ENCODE measurements at regions not wholly inside any gene's neighbourhood (a gene's known extent, or its start where the extent isn't known, plus 50 kb on each side); places are given as distances from the start of the nearest gene placed in this dataset.
"Not testable (repeated sequence)": the region's sequence is repeated elsewhere in the genome, so short reads cannot be mapped to it uniquely, and the experiment has no call there.

DNA sequence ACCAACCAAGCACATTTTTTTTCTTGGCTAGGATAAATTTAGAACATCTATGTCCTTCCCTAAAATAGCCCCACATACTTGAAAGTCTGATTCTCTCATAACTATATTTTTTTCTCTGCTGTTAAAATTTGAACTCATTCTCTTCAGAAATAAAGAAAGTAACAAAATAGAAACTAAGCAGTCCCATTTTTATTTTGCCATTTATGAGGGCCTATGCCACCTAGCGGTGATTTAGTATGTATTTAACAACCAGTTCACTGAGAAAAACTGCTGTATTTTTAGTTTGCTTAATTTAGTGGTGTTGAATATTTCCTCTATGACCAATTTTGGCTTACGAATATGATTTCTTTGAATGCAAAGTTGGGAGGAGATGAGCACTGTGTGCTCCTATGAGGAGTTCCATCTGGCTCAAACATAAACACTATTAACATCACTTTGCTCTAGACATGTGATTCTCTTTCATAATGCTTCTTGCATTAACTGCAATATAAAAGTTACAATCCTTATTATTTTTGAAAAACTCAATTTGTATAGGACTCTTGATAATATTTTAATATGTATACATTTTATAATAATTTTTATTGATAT is 116.6 kb downstream of the SYT15B start:
- peak in 1 of 4 donors; percentile 13 for DNase-seq (ENCODE audit: low read depth in 4 of 4, low spot score in 2 of 4)

DNA sequence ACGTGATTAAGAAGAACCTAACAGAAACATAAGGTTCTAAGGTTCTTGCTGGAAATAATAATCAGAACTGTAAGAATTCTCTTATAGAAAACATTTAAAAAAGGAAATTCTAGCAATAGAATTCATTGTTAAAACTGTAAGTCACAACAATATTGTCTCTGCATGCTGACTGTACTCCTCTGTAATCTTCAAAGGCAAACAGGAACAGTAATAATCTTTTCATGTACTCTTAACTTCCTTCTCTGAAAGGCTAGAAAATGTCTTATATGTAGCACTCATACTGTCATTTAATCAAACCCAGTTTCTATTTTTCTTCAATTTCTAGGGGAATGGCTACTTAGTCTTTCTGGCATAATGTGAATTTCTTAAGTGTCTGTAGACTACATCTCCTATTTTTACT is 103.5 kb upstream of the AGAP9 start:
- not testable (repeated sequence) for DNase-seq (ENCODE audit: low read depth in 4 of 4, low spot score in 2 of 4)

DNA sequence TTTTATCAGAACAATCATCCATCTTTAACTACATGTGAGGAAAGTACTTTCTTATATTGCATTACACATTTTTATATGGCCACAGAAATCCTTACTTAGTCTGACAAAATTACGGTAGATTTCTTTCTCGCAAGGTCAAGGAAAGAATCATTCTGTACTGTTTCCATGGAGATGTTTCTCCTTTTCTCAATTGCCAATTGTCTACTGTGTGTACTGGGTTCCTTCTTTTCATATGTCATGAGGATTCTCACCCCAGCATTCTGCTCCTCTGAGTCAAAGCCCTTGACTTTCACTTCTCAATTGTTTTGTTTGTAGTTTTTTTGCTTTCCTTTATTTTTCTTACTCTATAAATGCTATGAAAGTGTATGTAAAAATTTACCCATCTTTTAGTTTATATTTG is 99.3 kb upstream of the AGAP9 start:
- not testable (repeated sequence) for DNase-seq (ENCODE audit: low read depth in 4 of 4, low spot score in 2 of 4)

DNA sequence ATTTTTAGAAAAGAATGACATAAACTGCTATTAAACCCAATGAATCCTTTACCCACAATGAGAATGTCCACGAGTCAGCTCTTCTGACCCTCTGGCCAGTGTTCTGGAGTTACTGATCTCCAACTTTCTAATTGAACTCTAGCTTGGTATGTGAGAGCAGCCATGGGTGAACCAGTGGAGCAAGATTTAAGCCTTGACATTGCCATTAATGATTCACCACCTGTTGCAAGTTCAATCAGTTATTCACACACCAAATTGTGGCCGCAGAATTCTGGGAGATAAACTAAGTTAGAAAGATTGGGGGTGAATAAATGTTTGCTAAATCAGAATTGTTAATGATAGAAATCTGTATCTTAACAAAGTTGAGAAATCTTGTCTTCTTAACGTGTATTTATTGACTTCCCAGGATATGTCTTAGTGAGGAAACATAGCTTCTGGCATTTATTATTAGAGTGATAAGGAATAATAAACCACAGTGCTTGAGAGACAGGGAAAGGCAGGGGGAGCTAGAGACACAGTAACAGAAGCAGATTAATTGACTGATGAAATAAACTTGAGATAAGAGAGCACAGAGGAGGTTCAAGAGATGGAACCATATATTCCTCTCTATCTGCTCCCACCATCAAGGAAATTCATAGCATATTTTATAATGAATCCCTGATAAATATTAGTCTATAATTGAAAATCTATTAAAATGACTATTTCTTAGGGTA is 96.0 kb upstream of the AGAP9 start:
- peak in 3 of 4 donors; percentile 0 to 6 (median 3) for DNase-seq (ENCODE audit: low read depth in 4 of 4, low spot score in 2 of 4)

DNA sequence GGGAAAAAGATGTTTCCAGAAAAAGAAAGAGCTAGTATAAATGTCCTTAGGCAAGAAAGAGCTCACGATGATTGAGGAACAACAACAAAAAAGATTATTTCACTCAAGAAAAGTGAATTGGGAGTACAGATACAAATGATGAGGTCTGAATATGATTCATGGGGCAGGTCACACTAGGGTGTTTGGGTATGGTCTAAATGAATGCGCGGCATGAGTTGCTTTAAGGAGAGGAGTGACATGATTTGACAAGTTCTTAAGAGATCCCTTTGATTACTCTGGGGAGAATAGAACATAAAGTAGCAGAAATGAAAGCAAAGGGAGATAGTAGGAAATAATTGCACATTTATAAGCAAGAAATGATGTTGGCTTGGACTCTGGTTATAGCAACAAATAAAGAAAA is 85.9 kb upstream of the AGAP9 start:
- not testable (repeated sequence) for DNase-seq (ENCODE audit: low read depth in 4 of 4, low spot score in 2 of 4)

DNA sequence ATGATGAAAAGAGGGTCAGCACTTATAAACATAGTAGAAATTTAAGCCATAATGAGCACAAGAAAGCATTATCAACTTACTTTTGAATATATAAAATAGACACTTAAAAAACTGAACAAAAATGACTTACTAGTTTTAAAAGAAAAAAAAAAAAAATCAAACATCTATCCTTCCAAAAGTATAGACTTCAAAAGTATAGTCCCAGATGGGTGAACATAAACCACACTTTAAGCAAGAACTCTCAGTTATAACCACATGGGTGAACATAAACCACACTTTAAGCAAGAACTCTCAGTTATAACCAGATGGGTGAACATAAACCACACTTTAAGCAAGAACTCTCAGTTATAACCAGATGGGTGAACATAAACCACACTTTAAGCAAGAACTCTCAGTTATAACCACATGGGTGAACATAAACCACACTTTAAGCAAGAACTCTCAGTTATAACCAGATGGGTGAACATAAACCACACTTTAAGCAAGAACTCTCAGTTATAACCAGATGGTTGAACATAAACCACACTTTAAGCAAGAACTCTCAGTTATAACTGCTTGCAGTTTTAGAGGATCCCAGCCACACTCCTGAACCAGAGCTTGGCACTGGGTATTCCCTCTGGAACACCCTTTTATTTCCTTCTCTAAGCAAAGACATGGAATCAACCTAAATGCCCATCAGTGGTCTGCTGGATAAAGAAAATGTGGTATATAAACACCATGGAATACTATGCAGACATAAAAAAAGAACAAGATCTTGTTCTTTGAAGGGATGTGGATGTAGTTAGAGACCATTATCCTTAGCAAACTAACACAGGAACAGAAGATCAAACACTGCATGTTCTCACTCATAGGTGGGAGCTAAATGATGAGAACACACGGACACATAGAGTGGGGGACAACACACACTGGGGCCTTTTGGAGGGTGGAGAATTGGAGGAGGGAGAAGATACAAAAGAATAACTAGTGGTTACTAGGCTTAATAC is 82.6 kb upstream of the AGAP9 start:
- DNase-seq (ENCODE audit: low read depth in 4 of 4, low spot score in 2 of 4), result not testable (repeated sequence)

DNA sequence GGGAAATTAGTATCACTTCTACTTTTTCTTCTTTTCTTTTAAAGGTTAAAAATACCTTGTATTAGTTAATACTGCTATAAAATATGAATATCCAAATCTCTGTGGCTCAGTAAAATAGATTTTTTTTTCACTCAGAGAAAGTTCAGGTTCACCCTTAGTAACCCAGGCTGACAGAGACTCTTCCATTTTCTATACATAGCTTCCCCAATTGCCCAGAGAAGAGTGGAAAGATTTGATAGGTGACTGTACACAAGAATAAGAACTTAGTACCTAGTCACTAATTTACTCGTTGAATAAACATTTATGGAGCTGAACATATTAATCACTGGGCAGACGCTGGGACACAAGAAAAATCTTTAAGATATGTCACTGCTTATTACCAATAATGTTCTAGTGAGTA is 77.2 kb upstream of the AGAP9 start:
- DNase-seq (ENCODE audit: low read depth in 4 of 4, low spot score in 2 of 4), result not testable (repeated sequence)

DNA sequence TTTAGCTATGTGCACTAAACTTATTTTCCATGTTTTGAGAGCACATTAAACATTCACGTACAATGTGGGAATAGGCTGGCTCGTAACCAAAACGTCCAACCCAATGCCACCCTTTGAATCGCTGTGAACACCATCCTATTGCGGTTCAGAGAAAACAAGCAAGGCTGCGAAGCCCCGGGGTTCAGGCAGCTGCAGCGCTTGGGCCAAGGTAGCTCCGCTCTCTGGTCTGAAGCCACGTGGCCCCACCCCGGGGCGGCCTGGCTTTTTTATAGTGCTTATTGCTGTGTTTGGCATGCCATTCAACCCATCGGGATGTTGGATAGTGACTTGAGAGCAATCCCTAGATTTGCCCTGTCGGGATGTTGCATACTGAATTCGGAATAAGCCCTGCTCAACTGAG is 76.7 kb upstream of the AGAP9 start:
- DNase-seq (ENCODE audit: low read depth in 4 of 4, low spot score in 2 of 4), result not testable (repeated sequence)

DNA sequence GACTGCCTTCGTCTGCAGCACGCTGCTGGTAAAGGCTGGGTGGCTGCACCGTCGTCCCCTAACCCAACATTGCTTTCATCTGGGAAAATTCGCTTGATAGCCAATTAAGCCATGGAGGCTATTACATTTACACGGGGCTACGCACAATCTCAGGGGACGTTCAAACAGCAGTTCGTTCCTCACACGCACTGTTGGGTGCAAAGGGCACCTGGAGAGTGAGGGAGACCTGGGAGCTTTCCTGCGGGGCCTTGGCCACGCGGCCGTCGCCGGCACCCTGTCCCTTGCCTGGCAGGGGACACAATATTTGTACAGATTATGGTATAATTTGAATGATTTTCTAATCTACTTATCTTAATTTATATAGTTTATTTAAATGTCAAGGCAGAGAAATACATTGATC is 76.2 kb upstream of the AGAP9 start:
- DNase-seq (ENCODE audit: low read depth in 4 of 4, low spot score in 2 of 4), result not testable (repeated sequence)

DNA sequence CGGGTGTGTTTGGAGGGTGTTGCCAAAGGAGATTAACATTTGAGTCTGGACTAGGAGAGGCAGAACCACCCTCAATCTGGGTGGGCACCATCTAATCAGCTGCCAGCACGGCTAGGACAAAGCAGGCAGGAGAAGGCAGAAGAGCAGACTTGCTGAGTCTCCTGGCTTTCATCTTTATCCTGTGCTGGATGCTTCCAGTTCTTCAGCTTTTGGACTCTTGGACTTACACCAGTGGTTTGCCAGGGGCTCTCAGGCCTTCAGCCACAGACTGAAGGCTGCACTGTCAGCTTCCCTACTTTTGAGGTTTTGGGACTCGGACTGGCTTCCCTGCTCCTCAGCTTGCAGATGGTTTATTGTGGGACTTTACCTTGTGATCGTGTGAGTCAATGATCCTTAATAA is 70.4 kb upstream of the AGAP9 start:
- DNase-seq (ENCODE audit: low read depth in 4 of 4, low spot score in 2 of 4), result not testable (repeated sequence)

DNA sequence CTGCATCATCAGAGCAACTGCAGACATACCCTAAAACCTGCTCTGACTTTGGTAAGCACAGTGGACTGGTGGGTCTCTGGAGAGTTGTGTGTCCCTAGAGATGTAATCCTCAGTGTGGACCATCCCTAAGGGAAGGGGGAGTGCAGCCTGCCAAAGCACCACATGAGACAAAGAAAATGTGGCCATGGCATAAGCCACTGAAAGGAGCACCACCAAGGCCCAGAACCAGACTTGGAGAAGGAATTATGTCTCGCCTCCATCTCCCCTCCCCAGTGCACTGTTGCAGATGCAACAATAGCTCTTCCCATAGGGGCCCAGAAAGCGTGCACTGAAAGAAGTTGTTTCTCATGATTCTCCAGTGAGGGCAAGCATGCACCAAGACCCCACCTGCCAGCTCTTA is 69.7 kb upstream of the AGAP9 start:
- not testable (repeated sequence) for DNase-seq (ENCODE audit: low read depth in 4 of 4, low spot score in 2 of 4)

DNA sequence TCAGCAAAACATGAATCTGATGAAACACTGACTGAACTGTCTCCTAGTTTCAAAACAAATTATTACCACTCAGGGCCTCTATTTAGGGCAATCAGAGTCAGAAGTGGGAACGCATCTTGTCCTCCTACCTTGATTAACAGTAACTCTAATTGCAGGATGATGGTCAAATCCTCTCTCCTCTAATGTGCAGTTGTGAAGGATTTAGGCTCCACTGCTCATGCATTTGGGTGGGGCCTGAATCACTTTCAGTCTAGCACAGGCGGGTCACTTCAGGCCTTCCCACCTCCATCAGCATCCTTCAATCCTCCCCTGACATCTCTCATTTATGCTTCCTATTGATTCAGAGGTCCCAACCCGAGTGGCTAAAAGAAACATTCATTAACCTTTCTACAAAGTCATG is 67.5 kb upstream of the AGAP9 start:
- DNase-seq (ENCODE audit: low read depth in 4 of 4, low spot score in 2 of 4), result not testable (repeated sequence)

DNA sequence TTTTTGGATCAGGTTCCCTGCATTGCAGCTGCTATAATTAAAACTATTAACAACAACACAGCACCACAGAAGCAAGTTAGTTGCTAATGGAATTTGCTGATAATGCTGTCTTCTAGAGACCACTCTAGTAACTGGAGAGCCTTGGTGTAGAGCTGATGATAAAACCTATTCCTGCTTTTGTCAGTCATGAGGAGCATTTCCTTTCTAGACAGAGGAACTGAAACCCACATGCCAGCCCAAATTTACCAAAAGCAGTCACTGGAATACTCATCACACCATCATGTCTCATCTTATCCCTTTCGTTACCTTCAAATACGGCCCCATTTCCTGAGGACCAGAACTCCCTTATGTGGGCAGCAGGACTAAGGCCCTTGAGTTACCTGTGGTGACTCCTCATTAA is 67.1 kb upstream of the AGAP9 start:
- not testable (repeated sequence) for DNase-seq (ENCODE audit: low read depth in 4 of 4, low spot score in 2 of 4)

DNA sequence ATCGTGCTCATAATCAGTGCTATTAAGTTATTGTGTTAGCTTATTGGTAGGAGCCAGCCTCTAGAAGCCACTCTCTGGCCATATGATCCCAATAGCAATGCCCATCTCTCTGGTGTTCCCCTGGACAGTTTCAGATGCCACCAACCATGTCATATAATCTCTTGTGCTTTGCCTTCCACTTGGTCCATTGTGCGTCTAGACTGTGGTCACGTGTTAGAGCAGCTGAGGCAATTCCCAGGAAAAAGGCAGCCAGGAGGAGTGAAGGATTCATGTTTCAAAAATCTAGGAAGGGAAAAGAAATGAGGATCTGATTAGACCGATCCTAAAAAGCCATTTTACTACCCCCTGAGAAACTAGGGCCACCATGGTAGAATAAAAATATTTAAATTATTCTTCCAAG is 58.6 kb upstream of the AGAP9 start:
- DNase-seq (ENCODE audit: low read depth in 4 of 4, low spot score in 2 of 4), result not testable (repeated sequence)

DNA sequence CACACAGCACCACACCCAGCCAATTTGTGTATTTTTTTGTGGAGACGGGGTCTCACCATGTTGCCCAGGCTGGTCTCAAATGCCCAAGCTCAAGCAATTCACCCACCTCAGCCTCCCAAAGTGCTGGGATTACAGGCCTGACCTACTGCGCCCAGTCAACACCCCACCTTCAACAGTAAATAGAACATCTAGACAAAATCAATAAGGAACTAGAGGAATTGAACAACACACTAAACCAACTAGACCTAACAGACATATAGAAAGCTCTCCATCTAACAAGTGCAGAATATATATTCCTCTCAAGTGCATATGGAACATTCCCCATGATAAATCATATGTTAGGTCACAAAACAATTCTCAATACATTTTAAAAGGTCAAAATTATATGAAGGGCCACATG is 56.6 kb upstream of the AGAP9 start:
- DNase-seq (ENCODE audit: low read depth in 4 of 4, low spot score in 2 of 4), result not testable (repeated sequence)

DNA sequence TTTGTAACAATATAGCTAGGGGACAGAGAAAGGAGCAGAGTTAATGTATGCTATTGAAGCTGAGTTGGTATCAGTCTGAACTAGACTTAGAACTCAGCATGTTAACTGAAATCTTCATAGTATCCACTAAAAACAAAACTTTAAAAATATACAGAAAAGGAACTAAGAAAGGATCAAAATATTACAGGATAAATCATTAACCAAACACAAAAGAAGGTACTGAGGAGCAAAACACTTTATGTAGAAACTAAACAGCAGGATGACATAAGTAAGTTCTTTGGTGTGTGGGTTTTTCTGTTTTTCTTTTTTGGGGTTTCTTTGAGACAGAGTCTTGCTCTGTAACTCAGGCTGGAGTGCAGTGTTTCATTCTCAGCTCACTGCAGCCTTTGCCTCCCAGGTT is 55.1 kb upstream of the AGAP9 start:
- not testable (repeated sequence) for DNase-seq (ENCODE audit: low read depth in 4 of 4, low spot score in 2 of 4)
